HG03521 (cell line): ENCODE measurements at regions not wholly inside any gene's neighbourhood (a gene's known extent, or its start where the extent isn't known, plus 50 kb on each side); places are given as distances from the start of the nearest gene placed in this dataset.

Source experiments
- ATAC-seq: cut with Tn5 transposase; IDR thresholded peaks from one replicate; pipeline ENCODE4 v1.9.1; 2021; ENCODE audit warnings: mild to moderate bottlenecking, moderate library complexity; ENCODE audit not compliant: unreplicated experiment

GRCh38 chr2:225340923-225341322, 58.6 kb upstream of the NYAP2 start:
- no peak for ATAC-seq

DNA sequence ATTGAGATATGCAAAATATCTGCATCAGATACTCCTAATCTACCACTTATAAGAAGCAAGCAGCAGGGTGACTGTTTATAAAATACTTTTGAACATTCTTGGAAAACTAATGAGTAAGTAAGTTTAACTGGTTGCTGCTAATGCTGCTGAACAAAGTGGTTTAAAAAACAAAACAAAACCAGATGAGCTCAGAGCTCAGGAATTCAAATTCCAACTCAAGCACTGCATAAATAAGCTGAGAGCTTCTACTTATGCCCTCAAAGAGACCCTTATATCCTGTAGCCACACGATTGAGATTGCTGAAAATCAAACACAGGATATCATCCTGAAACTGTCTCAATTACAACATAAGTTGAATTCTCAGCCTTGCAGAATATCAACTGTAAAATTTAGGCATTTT, 62.3 kb upstream of the NYAP2 start:
- ATAC-seq = no peak

- ATAC-seq = no peak
These were observed 65.0 kb upstream of the NYAP2 start for GRCh38 chr2:225334514-225334913.

DNA sequence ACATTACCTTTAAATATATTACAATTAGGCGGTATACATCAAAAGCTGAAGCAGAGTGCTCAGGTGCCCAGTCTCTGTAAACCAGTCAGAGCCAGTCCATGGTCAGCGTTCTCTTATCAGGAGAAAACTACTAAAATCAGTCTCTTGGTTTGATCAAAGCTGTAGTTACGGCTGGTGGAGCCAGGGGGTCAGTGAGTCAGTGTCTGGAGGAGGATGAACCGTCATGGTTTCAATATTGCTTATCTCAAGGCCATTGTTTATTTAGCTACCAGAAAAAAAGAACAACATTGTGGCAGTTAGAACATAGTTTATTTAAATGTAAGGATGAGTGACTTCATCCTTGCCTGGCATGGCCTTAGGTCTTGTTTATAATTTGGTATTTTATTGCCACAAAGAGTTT, 71.3 kb upstream of the NYAP2 start:
- ATAC-seq = no peak

DNA sequence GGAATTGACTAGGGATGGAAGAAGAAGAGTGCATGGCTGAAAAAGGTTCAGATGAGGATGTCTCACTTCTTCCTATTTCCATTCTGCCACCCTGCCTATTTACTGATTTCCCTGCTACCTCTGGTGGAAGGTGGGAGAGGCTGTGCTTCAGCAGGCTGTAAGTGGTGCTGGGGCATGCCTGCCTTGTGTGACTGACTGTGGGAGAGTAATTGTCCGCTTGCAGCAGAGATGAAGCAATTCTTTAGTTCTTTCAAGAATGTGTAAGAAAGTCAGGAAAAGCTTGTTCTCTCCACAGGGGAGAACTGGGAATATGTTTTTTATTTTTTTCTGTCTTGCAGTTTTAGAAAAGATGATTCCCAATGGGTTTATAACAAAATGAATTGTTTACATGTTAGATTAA, 72.5 kb upstream of the NYAP2 start:
- no peak for ATAC-seq

DNA sequence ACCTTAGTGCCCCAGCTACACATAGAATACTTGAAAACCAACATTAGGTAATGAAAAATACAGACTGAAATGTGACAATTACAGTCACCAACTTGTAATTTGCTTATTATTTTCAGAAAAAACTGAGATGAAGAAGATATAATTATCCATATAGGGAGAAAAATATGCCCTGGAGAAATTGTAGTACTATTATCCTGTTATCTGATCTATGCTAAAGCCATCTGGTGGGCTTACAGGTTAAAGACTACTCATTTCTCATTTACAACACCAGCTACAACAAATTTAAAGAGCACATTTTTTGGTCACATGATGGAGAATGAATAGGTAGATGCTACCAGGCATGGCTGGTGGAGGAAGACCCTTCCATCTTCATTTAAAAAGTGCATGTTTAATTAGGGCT, 79.6 kb upstream of the NYAP2 start:
- ATAC-seq = no peak

- no peak for ATAC-seq
These were observed 81.1 kb upstream of the NYAP2 start for GRCh38 chr2:225318440-225318839.

DNA sequence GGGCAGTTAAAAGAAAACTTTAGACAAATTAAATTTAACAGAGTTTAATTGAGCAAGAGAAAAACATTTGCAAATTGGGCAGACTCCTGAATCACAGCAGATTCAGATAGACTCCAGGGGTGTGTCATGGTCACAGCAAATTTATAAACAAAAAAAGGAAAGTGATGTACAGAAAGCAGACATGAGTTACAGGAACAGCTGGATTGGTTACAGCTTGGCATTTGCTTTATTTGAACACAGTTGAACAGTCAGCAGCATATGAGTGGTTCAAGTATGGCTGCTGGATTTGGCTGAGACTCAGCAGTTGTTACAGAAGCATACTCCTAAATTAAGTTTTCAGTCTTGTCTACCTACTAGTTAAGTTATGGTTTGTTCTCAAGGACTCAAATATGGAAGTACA, 82.3 kb upstream of the NYAP2 start:
- no peak for ATAC-seq

GRCh38 chr2:225310745-225311144, 88.8 kb upstream of the NYAP2 start:
- ATAC-seq = no peak

GRCh38 chr2:225309516-225309915, 90.0 kb upstream of the NYAP2 start:
- no peak for ATAC-seq

- ATAC-seq = no peak
These were observed 102.6 kb upstream of the NYAP2 start for GRCh38 chr2:225296951-225297350.

- no peak for ATAC-seq
These were observed 104.4 kb upstream of the NYAP2 start for GRCh38 chr2:225295102-225295501.

DNA sequence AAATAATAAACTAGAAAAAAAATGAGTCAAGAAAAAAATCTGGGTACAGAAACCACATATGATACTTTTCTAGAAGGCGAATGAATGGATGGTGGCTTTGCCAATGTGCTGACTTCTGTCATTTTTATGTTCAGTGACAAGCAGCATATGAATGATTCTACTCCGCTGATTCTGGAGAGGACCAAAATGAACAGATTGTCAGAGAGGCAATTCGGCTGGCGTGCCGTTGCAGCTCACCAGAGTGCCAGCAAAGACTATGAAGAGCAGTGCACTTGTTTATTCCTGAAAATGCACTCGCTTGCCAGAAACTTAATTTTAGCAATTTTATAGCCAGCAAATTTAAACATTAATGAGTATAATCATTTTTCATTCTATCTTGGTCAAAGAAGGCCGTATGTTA, 105.9 kb upstream of the NYAP2 start:
- no peak for ATAC-seq

DNA sequence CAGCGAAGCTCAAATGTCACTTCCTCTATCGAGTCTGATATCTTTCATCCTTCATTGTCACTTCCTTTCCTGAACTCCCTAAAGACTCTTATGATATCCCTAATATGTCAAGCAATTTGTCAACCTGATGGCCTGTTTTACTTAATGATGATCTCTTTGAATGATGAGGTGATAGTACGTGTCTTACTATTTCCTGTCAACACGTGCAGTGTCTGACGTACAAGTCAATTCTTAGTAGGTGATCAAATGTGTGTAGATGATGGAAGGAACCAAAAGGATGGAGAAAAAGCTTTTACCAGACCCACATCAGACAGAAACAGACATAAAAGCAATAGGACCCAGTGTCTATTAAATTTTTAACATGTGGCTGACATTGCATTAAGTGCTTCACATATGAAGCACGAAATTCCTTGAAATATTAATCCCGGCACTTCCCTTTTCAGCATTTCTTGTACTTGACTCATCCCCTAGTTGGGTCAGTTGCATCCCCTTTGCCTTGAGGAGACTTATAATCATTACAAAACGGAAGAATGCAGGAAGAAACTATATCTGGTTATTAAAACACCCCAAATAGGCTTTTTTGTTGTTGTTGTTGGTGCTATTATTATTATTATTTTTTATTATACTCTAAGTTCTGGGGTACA, 108.6 kb upstream of the NYAP2 start:
- no peak for ATAC-seq

DNA sequence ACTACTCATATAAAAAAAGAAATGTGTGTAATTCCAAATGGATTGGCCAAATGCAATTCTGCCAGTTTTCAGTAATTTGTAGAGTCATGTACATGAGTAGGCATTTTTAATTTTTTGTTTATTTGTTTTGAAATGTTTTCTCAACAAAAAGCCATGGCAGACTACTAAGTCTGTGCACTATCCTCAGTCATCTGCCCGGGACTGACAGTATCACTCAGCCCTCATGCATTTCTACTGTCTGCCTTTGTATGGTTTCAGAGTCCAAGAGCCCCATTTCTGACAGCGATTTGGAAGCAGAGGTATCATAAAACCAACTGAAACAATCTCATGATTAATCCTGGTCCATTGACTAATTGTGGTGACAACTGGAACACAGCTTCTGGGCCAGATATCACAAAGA, 109.9 kb upstream of the NYAP2 start:
- ATAC-seq = no peak

GRCh38 chr2:225288986-225289385, 110.5 kb upstream of the NYAP2 start:
- no peak for ATAC-seq

- ATAC-seq = peak; percentile 86
These were observed 116.4 kb upstream of the NYAP2 start for GRCh38 chr2:225282858-225283710.

- peak; percentile 60 for ATAC-seq
These were observed 123.3 kb upstream of the NYAP2 start for GRCh38 chr2:225276207-225276606.

- ATAC-seq = no peak
These were observed 124.1 kb upstream of the NYAP2 start for GRCh38 chr2:225275443-225275842.

DNA sequence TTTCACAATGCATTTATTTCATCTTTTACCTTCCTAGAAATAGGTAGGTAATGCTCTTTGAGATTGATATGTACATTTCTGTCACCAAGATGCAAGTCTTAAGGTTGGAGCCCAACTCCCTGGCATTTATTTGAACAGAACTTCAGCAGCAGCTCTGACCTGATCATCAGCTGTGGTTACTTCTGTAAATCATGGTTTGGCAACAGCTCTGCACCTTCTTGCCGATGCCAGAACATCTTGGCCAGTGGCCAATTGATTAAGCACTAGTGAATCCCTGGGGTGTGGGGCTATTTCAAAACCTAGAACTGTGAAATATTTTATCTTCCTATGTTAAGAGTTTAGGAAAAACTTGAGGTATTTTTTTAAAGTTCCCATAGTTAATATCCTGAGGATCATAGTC, 124.8 kb upstream of the NYAP2 start:
- ATAC-seq = no peak

DNA sequence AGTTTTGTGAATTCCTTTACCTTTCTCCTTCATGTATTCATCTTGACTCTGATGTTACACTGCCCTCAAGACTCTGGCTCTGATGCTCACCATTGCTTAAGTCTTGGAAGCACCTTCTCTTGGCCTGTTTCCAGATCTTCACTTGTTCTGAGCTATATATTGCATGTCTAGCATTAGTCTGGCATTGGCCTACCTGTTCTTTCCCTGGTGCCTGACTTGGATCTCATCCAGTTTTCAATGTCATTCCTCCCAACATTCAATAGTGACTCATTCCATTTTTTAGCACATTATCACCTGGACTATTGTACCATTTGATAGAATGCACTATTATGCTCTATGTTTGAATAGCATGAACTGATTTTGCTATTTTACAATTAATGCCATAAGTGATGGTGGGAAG, 127.3 kb upstream of the NYAP2 start:
- ATAC-seq = no peak

DNA sequence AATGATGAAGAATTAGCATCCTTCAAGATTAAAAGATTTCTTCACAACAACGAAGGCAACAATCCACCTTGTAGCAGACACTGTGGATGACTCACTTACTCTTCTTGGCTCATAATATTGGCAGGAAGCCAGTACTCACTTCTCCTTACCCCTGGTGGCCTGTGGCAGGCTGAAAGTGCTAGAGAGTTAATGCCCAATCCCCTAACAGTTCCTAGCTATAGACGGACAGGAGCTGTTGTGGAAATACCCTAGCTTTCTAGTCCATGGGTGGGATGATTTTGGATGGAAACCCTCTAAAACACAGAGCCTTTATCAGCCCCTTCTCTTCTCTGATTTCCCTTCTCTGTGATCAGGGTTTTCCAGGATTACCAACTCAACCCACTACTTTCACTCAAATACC, 128.6 kb upstream of the NYAP2 start:
- peak; percentile 100 for ATAC-seq

- no peak for ATAC-seq
These were observed 129.5 kb upstream of the NYAP2 start for GRCh38 chr2:225270053-225270452.
